Smooth muscle cell (in vitro differentiated cells): ENCODE measurements at regions not wholly inside any gene's neighbourhood (a gene's known extent, or its start where the extent isn't known, plus 50 kb on each side); places are given as distances from the start of the nearest gene placed in this dataset.
A peak's percentile ranks its signal among the peaks of the same experiment; 100 is the strongest.
"Not testable (repeated sequence)": the region's sequence is repeated elsewhere in the genome, so short reads cannot be mapped to it uniquely, and the experiment has no call there.

Source experiments
- DNase-seq: peaks from one replicate; lab custom pipeline; 2025; ENCODE audit not compliant: unreplicated experiment; lab: John Stamatoyannopoulos, UW
- H2AFZ ChIP-seq: fragments of 200-600 bp; sonication (generic); 2 replicates; pipeline ENCODE4 v1.6.0; 2016; ENCODE audit warnings: antibody characterized with exemption, low read depth, mild to moderate bottlenecking
- H3F3A ChIP-seq: fragments of 200-600 bp; sonication (generic); 2 replicates; pipeline ENCODE4 v1.6.0; 2017; ENCODE audit warnings: antibody characterized with exemption, low read depth
- H3K27ac ChIP-seq: fragments of 200-600 bp; sonication (generic); 2 replicates; pipeline ENCODE4 v1.5.1; 2016; ENCODE audit warnings: low read depth, mild to moderate bottlenecking
- H3K27me3 ChIP-seq: fragments of 200-600 bp; sonication (generic); 2 replicates; pipeline ENCODE4 v1.6.1; 2016; ENCODE audit warnings: low read depth, mild to moderate bottlenecking
- H3K36me3 ChIP-seq: fragments of 200-600 bp; sonication (generic); 2 replicates; pipeline ENCODE4 v1.5.1; 2016; ENCODE audit warnings: low read depth
- H3K4me1 ChIP-seq: fragments of 200-600 bp; sonication (generic); 2 replicates; pipeline ENCODE4 v1.5.1; 2016; ENCODE audit warnings: low read depth
- H3K4me2 ChIP-seq: fragments of 200-600 bp; sonication (generic); 2 replicates; pipeline ENCODE4 v1.6.0; 2016; ENCODE audit warnings: mild to moderate bottlenecking
- H3K4me3 ChIP-seq: fragments of 200-600 bp; sonication (generic); 2 replicates; pipeline ENCODE4 v1.5.1; 2016; ENCODE audit warnings: mild to moderate bottlenecking
- H3K79me2 ChIP-seq: fragments of 200-600 bp; sonication (generic); 2 replicates; pipeline ENCODE4 v1.6.0; 2016; ENCODE audit warnings: low read depth, mild to moderate bottlenecking
- H3K9ac ChIP-seq: fragments of 200-600 bp; sonication (generic); 2 replicates; pipeline ENCODE4 v1.6.0; 2016; ENCODE audit warnings: low read depth
- H3K9me3 ChIP-seq: fragments of 200-600 bp; sonication (generic); replicated peaks from 2 replicates; pipeline ENCODE4 v1.5.1; 2016; ENCODE audit warnings: low read depth
- H4K20me1 ChIP-seq: fragments of 200-600 bp; sonication (generic); 2 replicates; pipeline ENCODE4 v1.6.0; 2016; ENCODE audit warnings: low read depth
- CTCF ChIP-seq: fragments of 200-600 bp; sonication (generic); IDR thresholded peaks from 2 replicates; pipeline ENCODE4 v1.5.1; 2017; ENCODE audit warnings: borderline replicate concordance, mild to moderate bottlenecking, antibody characterized with exemption; ENCODE audit not compliant: insufficient read depth, poor library complexity, severe bottlenecking
- WGBS: methylation state at CpG from one replicate; pipeline ENCODE4 v1.1.7; 2016; ENCODE audit warnings: low lambda C conversion rate; 5-methylcytosine and 5-hydroxymethylcytosine counted together

DNA sequence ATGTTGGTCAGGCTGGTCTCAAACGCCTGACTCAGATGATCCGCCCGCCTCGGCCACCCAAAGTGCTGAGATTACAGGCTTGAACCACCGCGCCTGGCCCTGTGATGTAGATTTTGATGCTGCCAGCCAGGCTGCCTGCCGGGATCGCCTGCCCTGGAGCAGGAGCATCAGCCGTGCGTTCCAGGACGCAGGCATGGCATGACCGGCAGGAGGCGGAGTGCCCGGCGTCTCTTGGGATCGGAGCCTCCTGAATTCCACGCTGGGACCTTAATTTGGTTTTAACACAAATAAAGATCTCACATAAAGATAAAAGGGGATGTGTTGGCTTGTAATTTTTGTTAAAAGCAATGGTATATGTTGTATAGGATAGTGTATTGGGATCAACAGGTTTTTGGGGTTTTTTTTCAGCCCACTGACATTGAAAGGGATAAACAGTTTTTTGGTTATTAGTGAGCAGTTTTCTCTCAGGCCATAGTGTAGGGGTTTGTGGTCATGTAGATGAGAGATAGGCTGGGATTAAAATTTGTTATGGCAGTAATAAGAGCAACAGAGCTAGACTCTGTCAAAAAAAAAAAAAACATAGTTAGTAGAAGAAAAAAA, 1406.4 kb downstream of the UQCRFS1 start:
- Histone ChIP-seq H3K36me3 (peaks cover 10% of the 10 kb centered on the region), H3K4me2 (no peak overlapping the region), H2AFZ (no peak overlapping the region), H3K9me3 (peaks cover 5% of the 10 kb centered on the region), H3K4me1 (no peaks in the 10 kb centered on the region), H3K9ac (no peak overlapping the region), H4K20me1 (no peaks in the 10 kb centered on the region), H3K27me3 (no peaks in the 10 kb centered on the region), H3K27ac (no peak overlapping the region), H3F3A (no peaks in the 10 kb centered on the region), H3K4me3 (no peak overlapping the region), H3K79me2 (peaks cover 4% of the 10 kb centered on the region)
- DNase-seq, result no peak
- 95% methylated on average over 17 of the region's 17 CpGs for WGBS
- TF ChIP-seq CTCF, result no peak

- H3K79me2 ChIP-seq, result peaks cover 4% of the 10 kb centered on the region
- H3K27me3 ChIP-seq, result no peaks in the 10 kb centered on the region
- DNase-seq, result no peak
- no peak overlapping the region for H3K4me3 ChIP-seq
- peaks cover 10% of the 10 kb centered on the region for H3K36me3 ChIP-seq
- peaks cover 5% of the 10 kb centered on the region for H3K9me3 ChIP-seq
- H4K20me1 ChIP-seq, result no peaks in the 10 kb centered on the region
- H3K9ac ChIP-seq, result no peak overlapping the region
- H3K4me2 ChIP-seq, result no peak overlapping the region
- TF ChIP-seq CTCF, result no peak
- no peak overlapping the region for H2AFZ ChIP-seq
- no peak overlapping the region for H3K27ac ChIP-seq
- WGBS, result 98% methylated on average over 19 of the region's 19 CpGs
- H3K4me1 ChIP-seq, result no peaks in the 10 kb centered on the region
- no peaks in the 10 kb centered on the region for H3F3A ChIP-seq
These were observed 1407.1 kb downstream of the UQCRFS1 start for GRCh38 chr19:27805848-27806247.

- H3K4me2 ChIP-seq, H3K27me3 ChIP-seq, H3K36me3 ChIP-seq, DNase-seq, H2AFZ ChIP-seq, H4K20me1 ChIP-seq, H3K4me1 ChIP-seq, H3K9me3 ChIP-seq, H3K9ac ChIP-seq, H3K4me3 ChIP-seq, H3F3A ChIP-seq, H3K79me2 ChIP-seq, H3K27ac ChIP-seq: not testable (repeated sequence)
- TF ChIP-seq CTCF, result peak; percentile 32
- WGBS, result 46% methylated on average over 15 of the region's 15 CpGs
These were observed 1410.7 kb downstream of the UQCRFS1 start for GRCh38 chr19:27802293-27802692.

DNA sequence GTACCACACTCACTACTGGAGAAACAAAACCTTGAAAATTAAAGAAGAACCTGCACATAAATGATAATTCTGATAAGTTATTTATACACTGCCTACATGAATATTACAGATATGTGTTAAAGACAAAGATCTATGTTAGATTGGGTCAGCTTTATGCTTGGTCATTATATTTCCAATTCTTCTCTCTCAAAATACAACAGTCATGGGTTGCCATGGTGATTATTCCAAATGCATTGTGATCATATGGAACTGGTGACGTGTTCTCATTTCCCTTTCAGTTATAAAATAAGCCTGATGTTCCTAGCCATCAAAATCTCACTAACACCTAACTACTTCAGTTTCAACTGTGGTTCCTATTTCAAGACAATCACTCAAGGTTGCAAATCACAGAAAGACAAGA, 1416.4 kb downstream of the UQCRFS1 start:
- no peak for TF ChIP-seq CTCF
- Histone ChIP-seq H2AFZ (no peak overlapping the region), H3K4me1 (peaks cover 13% of the 10 kb centered on the region), H3K36me3 (no peaks in the 10 kb centered on the region), H3F3A (no peaks in the 10 kb centered on the region), H3K9me3 (no peaks in the 10 kb centered on the region), H3K9ac (no peak overlapping the region), H3K4me2 (no peak overlapping the region), H4K20me1 (peaks cover 36% of the 10 kb centered on the region), H3K27me3 (no peaks in the 10 kb centered on the region), H3K4me3 (no peak overlapping the region), H3K27ac (no peak overlapping the region), H3K79me2 (peaks cover 49% of the 10 kb centered on the region)
- WGBS, result 86% methylated on average over 1 of the region's 1 CpG
- DNase-seq, result no peak
